ENCODE measurements at regions not wholly inside any gene's neighbourhood (a gene's known extent, or its start where the extent isn't known, plus 50 kb on each side); places are given as distances from the start of the nearest gene placed in this dataset.

GRCh38 chr6:131430531-131430930 is 142.5 kb upstream of the ARG1 start (continued):
- no peak for TF ChIP-seq BCL11A (IDR thresholded peaks at IDR 0.05; ENCODE audit: low read depth in 2 of 2, low read length in 2 of 2)
- no peak for TF ChIP-seq CBX5 (IDR thresholded peaks at IDR 0.05; ENCODE audit: low read depth, low read length)
